ENCODE measurements at regions not wholly inside any gene's neighbourhood (a gene's known extent, or its start where the extent isn't known, plus 50 kb on each side); places are given as distances from the start of the nearest gene placed in this dataset.

DNA sequence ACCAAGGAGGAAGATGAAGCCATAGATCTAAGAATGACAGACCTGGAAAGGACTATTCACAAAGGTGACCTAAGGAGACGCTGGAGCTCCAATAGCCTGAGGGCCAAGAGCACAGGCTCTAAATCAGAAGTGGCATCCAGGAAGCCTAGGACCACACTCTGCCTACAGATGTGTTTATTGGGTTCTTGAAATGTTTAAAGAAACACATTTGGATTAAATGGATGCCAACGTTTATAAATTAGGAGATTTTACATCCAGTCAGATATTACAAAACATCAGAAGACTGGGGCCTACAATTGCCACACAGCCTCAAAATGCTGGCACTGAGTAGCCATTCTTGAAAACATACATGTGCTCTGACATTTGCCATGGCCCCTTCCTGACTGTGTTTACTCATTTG is 80.9 kb downstream of the HMHB1 start:
- intact Hi-C loops (cut with DNase I) = no loop called here
- Histone ChIP-seq H3K27ac (no peak overlapping the region), H3K4me3 (no peak overlapping the region), H3K4me1 (no peaks in the 10 kb centered on the region), H3K27me3 (no peaks in the 10 kb centered on the region), H3K36me3 (no peaks in the 10 kb centered on the region), H3K9me3 (no peaks in the 10 kb centered on the region)
- DNase-seq (ENCODE audit: low spot score in 2 of 2) = no peak
- TF ChIP-seq, protein P1, sequence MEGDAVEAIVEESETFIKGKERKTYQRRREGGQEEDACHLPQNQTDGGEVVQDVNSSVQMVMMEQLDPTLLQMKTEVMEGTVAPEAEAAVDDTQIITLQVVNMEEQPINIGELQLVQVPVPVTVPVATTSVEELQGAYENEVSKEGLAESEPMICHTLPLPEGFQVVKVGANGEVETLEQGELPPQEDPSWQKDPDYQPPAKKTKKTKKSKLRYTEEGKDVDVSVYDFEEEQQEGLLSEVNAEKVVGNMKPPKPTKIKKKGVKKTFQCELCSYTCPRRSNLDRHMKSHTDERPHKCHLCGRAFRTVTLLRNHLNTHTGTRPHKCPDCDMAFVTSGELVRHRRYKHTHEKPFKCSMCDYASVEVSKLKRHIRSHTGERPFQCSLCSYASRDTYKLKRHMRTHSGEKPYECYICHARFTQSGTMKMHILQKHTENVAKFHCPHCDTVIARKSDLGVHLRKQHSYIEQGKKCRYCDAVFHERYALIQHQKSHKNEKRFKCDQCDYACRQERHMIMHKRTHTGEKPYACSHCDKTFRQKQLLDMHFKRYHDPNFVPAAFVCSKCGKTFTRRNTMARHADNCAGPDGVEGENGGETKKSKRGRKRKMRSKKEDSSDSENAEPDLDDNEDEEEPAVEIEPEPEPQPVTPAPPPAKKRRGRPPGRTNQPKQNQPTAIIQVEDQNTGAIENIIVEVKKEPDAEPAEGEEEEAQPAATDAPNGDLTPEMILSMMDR (IDR thresholded peaks at IDR 0.05) = no peak

DNA sequence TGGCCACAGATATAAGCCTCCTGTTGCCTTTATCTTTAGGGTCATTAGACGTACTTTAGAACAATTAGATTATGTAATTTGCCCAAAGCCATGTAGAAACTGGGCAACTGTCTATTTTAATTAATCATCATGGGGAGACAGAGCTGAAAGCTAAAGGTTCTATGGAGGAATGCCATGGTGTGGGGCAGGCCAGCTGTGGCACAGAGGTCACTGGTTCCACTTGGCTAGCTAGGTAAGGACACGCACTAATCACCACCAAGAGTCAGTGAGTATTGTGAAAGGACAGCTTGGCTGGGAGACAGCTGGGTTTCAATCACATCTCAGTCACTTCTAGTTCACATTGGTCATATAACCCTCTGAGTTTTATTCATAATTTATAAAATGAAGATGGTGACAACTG is 81.7 kb downstream of the HMHB1 start:
- TF ChIP-seq, protein P1 (IDR thresholded peaks at IDR 0.05) = no peak
- H3K27me3 ChIP-seq = no peaks in the 10 kb centered on the region
- no peak overlapping the region for H3K27ac ChIP-seq
- H3K36me3 ChIP-seq = no peaks in the 10 kb centered on the region
- H3K9me3 ChIP-seq = no peaks in the 10 kb centered on the region
- intact Hi-C loops (cut with DNase I) = no loop called here
- DNase-seq (ENCODE audit: low spot score in 2 of 2) = no peak
- no peaks in the 10 kb centered on the region for H3K4me1 ChIP-seq
- H3K4me3 ChIP-seq = no peak overlapping the region

GRCh38 chr5:143896516-143896915 is 84.6 kb downstream of the HMHB1 start:
- Histone ChIP-seq H3K36me3 (no peaks in the 10 kb centered on the region), H3K27me3 (no peaks in the 10 kb centered on the region), H3K27ac (no peak overlapping the region), H3K9me3 (no peaks in the 10 kb centered on the region), H3K4me3 (no peak overlapping the region), H3K4me1 (no peaks in the 10 kb centered on the region)
- TF ChIP-seq, protein P1 (IDR thresholded peaks at IDR 0.05) = no peak
- DNase-seq (ENCODE audit: low spot score in 2 of 2) = no peak
- intact Hi-C loops (cut with DNase I) = no loop called here

- Histone ChIP-seq H3K4me3 (no peak overlapping the region), H3K9me3 (no peaks in the 10 kb centered on the region), H3K27me3 (no peaks in the 10 kb centered on the region), H3K27ac (no peak overlapping the region), H3K36me3 (no peaks in the 10 kb centered on the region), H3K4me1 (no peaks in the 10 kb centered on the region)
- intact Hi-C loops (cut with DNase I) = no loop called here
- TF ChIP-seq, protein P1 (IDR thresholded peaks at IDR 0.05) = no peak
- no peak for DNase-seq (ENCODE audit: low spot score in 2 of 2)
These were observed 85.0 kb downstream of the HMHB1 start for GRCh38 chr5:143896966-143897365.

- H3K4me1 ChIP-seq = no peaks in the 10 kb centered on the region
- no peak overlapping the region for H3K4me3 ChIP-seq
- no peaks in the 10 kb centered on the region for H3K27me3 ChIP-seq
- no peaks in the 10 kb centered on the region for H3K36me3 ChIP-seq
- intact Hi-C loops (cut with DNase I) = no loop called here
- H3K27ac ChIP-seq = no peak overlapping the region
- H3K9me3 ChIP-seq = no peaks in the 10 kb centered on the region
- DNase-seq (ENCODE audit: low spot score in 2 of 2) = no peak
- TF ChIP-seq, protein P1 (IDR thresholded peaks at IDR 0.05) = no peak
These were observed 86.4 kb downstream of the HMHB1 start for GRCh38 chr5:143898381-143898780.

GRCh38 chr5:143898916-143899591 is 87.1 kb downstream of the HMHB1 start:
- Histone ChIP-seq H3K27ac (no peak overlapping the region), H3K4me3 (no peak overlapping the region), H3K9me3 (no peaks in the 10 kb centered on the region), H3K36me3 (no peaks in the 10 kb centered on the region), H3K27me3 (no peaks in the 10 kb centered on the region), H3K4me1 (no peaks in the 10 kb centered on the region)
- TF ChIP-seq, protein P1 (IDR thresholded peaks at IDR 0.05) = no peak
- intact Hi-C loops (cut with DNase I) = no loop called here
- DNase-seq (ENCODE audit: low spot score in 2 of 2) = no peak
